ENCODE measurements at regions not wholly inside any gene's neighbourhood (a gene's known extent, or its start where the extent isn't known, plus 50 kb on each side); places are given as distances from the start of the nearest gene placed in this dataset.
"Not testable (repeated sequence)": the region's sequence is repeated elsewhere in the genome, so short reads cannot be mapped to it uniquely, and the experiment has no call there.

- FAIRE-seq: no peak
- Histone ChIP-seq H3K9ac (ENCODE audit: low read length) (no peak overlapping the region), H3K4me2 (ENCODE audit: low read length) (no peak overlapping the region), H3K4me1 (ENCODE audit: insufficient read depth, low read length) (no peaks in the 10 kb centered on the region), H2AFZ (ENCODE audit: low read depth, low read length) (no peak overlapping the region), H4K20me1 (ENCODE audit: insufficient read depth, low read length) (no peaks in the 10 kb centered on the region), H3K36me3 (ENCODE audit: insufficient read depth, low read length) (no peaks in the 10 kb centered on the region), H3K27ac (ENCODE audit: low read depth, low read length) (no peak overlapping the region), H3K9me3 (ENCODE audit: insufficient read depth, low read depth, low read length) (no peaks in the 10 kb centered on the region), H3K4me3 (ENCODE audit: insufficient read depth, low read depth, low read length) (no peak overlapping the region), H3K79me2 (ENCODE audit: insufficient read depth, low read length) (no peaks in the 10 kb centered on the region), H3K27me3 (ENCODE audit: insufficient read depth, low read length) (peaks cover 23% of the 10 kb centered on the region)
- no peak overlapping the region for H3K4me3 Mint-ChIP-seq (ENCODE audit: unreplicated experiment)
- no peaks in the 10 kb centered on the region for H3K4me1 Mint-ChIP-seq (ENCODE audit: low read depth, unreplicated experiment)
- peaks cover 1% of the 10 kb centered on the region for H3K9me3 Mint-ChIP-seq (ENCODE audit: unreplicated experiment)
- no peaks in the 10 kb centered on the region for H3K36me3 Mint-ChIP-seq (ENCODE audit: low read depth, unreplicated experiment)
- H3K27ac Mint-ChIP-seq (ENCODE audit: unreplicated experiment): no peak overlapping the region
- TF ChIP-seq EZH2 (IDR thresholded peaks at IDR 0.05; ENCODE audit: insufficient read depth, low read length) (no peak), CTCF (IDR thresholded peaks at IDR 0.05; ENCODE audit: insufficient read depth, low read depth, low read length) (no peak)
- peaks cover 14% of the 10 kb centered on the region for H3K27me3 Mint-ChIP-seq (ENCODE audit: low read depth, unreplicated experiment)
- DNase-seq (ENCODE audit: low read depth): peak; percentile 84
Measured at GRCh38 chr12:30166006-30166795, 382.5 kb upstream of the TMTC1 start.

GRCh38 chr12:30164382-30165318 is 380.9 kb upstream of the TMTC1 start:
- no peaks in the 10 kb centered on the region for H3K79me2 ChIP-seq (ENCODE audit: insufficient read depth, low read length)
- H2AFZ ChIP-seq (ENCODE audit: low read depth, low read length): no peak overlapping the region
- peaks cover 2% of the 10 kb centered on the region for H3K27me3 Mint-ChIP-seq (ENCODE audit: low read depth, unreplicated experiment)
- H3K36me3 Mint-ChIP-seq (ENCODE audit: low read depth, unreplicated experiment): no peaks in the 10 kb centered on the region
- no peaks in the 10 kb centered on the region for H3K36me3 ChIP-seq (ENCODE audit: insufficient read depth, low read length)
- H3K4me3 ChIP-seq (ENCODE audit: insufficient read depth, low read depth, low read length): no peak overlapping the region
- no peak for TF ChIP-seq EZH2 (IDR thresholded peaks at IDR 0.05; ENCODE audit: insufficient read depth, low read length)
- H3K27ac Mint-ChIP-seq (ENCODE audit: unreplicated experiment): no peak overlapping the region
- H3K4me2 ChIP-seq (ENCODE audit: low read length): no peak overlapping the region
- H3K27me3 ChIP-seq (ENCODE audit: insufficient read depth, low read length): peaks cover 14% of the 10 kb centered on the region
- no peaks in the 10 kb centered on the region for H3K4me1 ChIP-seq (ENCODE audit: insufficient read depth, low read length)
- no peak overlapping the region for H3K27ac ChIP-seq (ENCODE audit: low read depth, low read length)
- no peak for DNase-seq (ENCODE audit: low read depth)
- peak; percentile 41 for FAIRE-seq
- H3K4me1 Mint-ChIP-seq (ENCODE audit: low read depth, unreplicated experiment): no peaks in the 10 kb centered on the region
- no peak overlapping the region for H3K9ac ChIP-seq (ENCODE audit: low read length)
- H3K9me3 Mint-ChIP-seq (ENCODE audit: unreplicated experiment): no peaks in the 10 kb centered on the region
- no peaks in the 10 kb centered on the region for H3K9me3 ChIP-seq (ENCODE audit: insufficient read depth, low read depth, low read length)
- no peak overlapping the region for H3K4me3 Mint-ChIP-seq (ENCODE audit: unreplicated experiment)
- no peaks in the 10 kb centered on the region for H4K20me1 ChIP-seq (ENCODE audit: insufficient read depth, low read length)

- FAIRE-seq; H2AFZ ChIP-seq (ENCODE audit: low read depth, low read length); H3K9me3 Mint-ChIP-seq (ENCODE audit: unreplicated experiment); H3K4me2 ChIP-seq (ENCODE audit: low read length); DNase-seq (ENCODE audit: low read depth); H3K36me3 ChIP-seq (ENCODE audit: insufficient read depth, low read length); H3K9me3 ChIP-seq (ENCODE audit: insufficient read depth, low read depth, low read length); H3K27me3 ChIP-seq (ENCODE audit: insufficient read depth, low read length); H3K4me3 Mint-ChIP-seq (ENCODE audit: unreplicated experiment); H3K27me3 Mint-ChIP-seq (ENCODE audit: low read depth, unreplicated experiment); H4K20me1 ChIP-seq (ENCODE audit: insufficient read depth, low read length); H3K9ac ChIP-seq (ENCODE audit: low read length); H3K27ac Mint-ChIP-seq (ENCODE audit: unreplicated experiment); H3K4me1 Mint-ChIP-seq (ENCODE audit: low read depth, unreplicated experiment); H3K79me2 ChIP-seq (ENCODE audit: insufficient read depth, low read length); H3K4me1 ChIP-seq (ENCODE audit: insufficient read depth, low read length); H3K27ac ChIP-seq (ENCODE audit: low read depth, low read length); H3K36me3 Mint-ChIP-seq (ENCODE audit: low read depth, unreplicated experiment); H3K4me3 ChIP-seq (ENCODE audit: insufficient read depth, low read depth, low read length): not testable (repeated sequence)
Measured at GRCh38 chr12:30156833-30157232, 373.1 kb upstream of the TMTC1 start.
